COLO668 (cell line): ENCODE measurements at regions not wholly inside any gene's neighbourhood (a gene's known extent, or its start where the extent isn't known, plus 50 kb on each side); places are given as distances from the start of the nearest gene placed in this dataset.
"Not testable (repeated sequence)": the region's sequence is repeated elsewhere in the genome, so short reads cannot be mapped to it uniquely, and the experiment has no call there.

Source experiments
- DNase-seq: peaks from one replicate; lab custom pipeline; 2025; ENCODE audit not compliant: unreplicated experiment; lab: John Stamatoyannopoulos, UW

- DNase-seq = no peak
Measured at GRCh38 chr13:76622315-76623040, 263.7 kb downstream of the KCTD12 start.

- DNase-seq = no peak
Measured at GRCh38 chr13:76621705-76622104, 264.5 kb downstream of the KCTD12 start.

DNA sequence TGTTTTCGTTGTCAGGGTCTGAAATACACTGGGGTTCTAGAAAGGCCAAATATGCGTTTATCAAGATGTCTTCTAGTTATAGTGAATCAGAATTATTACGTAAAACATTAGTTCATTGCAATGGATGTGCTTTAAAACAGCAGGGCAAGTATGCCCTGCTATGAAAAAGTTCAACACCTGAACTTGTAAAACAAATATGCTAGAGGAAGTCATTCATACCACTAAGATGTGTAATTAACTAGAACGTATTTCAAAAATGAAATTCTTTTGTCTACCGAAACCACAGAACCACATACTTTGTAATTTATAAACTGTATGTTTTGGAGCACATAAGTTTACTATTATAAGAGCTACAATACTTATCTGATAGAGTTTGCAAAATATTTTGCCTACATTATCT, 266.2 kb downstream of the KCTD12 start:
- DNase-seq = no peak

DNA sequence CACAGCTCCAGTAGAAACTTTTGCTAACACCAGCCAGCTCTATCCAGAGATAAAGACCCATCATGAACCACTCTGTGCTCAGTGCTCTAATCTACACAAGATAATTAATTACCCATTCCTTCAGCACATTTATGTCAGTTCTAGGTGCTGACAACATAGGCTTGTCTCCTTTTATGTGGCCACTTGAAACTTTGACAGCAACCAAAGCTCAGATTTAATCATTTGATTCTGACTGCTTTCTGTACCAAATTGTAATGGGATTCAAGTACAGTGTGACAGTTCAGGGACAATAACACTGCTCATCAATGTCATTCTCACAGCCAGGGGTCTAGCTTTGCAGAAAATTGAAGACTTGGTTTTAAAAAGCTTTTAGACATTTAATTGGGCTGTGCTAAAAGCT, 266.6 kb downstream of the KCTD12 start:
- no peak for DNase-seq

DNA sequence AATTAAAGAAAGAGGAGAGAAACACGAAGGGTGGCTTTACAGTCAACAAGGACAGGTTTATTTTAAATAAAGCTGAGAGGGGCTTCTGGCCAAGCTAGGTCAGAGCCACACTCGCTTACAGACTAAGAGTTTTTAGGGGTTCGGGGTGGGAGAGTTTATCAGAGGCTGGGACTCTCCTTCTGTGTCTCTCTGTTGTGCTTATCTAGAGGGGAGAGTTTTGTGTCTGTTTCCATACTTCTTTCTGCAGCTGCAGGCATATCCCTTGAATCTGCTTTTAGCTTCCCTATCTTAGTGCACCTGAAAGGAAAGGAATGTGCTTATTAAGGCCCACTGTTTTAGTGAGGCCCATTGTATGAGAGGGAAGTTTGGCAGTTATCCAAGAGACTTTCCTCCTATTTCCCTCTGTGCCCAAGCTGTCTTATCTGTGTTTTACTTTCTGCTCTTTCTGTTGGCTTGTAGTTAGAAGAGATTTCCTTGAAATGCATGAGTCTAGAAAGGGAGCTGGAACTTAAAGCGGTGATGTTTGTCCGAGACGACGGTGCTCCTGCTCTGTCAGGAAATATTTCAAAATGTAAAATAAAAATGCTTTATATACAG, 275.3 kb downstream of the KCTD12 start:
- DNase-seq = no peak

GRCh38 chr13:76609643-76610042, 276.6 kb downstream of the KCTD12 start:
- no peak for DNase-seq

DNA sequence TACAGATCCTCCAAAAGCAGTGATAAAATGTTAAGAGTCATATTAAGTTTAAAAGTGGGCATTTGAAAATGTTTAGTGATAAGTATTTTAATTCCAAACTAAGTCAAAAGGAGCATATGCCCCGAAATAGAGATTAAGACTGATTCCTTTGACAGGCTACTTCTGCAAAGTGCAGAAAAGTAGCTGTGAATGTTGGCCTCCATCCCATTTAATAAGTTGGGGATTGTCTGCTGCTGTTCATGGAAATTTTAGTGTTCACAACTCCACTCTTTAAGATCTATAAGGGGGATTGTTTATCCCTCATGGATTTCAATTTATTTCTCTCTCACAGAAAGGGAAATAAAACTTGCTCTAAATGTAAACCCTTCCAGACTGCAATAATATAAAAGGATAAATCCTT, 278.3 kb downstream of the KCTD12 start:
- DNase-seq = no peak

- DNase-seq = no peak
Measured at GRCh38 chr13:76600081-76600480, 286.1 kb downstream of the KCTD12 start.

DNA sequence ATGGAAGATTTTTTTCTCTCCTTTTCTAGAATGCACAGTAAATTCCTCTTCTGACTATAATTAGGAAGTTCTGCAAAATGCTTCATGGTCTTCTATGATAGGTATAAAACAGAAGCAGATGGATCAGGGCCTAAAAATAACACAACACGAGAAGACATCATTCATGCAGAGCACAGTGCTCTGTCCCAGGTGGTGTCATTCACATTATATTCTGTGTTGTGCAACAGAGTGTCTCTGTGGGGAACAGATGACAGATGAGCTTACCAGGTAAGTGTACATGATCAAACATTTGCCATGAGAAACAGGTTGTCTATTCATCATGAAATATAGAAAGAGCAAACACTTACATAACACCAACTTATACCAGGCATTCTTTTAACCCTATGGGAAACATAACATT, 288.3 kb downstream of the KCTD12 start:
- DNase-seq = peak; percentile 71

DNA sequence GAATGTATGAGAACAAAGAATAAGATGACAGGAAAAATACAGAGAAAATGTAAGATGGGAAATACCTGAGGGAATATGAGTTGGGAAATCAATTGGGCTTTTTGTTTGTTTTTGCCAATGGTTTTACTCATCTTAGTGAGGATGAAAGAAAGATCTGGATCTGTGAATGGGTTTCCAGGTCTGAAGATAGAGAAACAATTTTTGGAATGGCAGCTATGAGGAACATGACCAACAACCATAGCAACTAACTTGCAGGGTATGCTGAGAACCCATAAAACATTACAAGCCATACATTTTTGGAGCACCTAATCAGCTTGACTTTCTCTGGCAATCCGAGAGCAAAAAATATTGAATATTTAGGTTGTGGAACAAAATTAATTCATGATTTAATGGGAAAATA, 290.0 kb downstream of the KCTD12 start:
- no peak for DNase-seq

DNA sequence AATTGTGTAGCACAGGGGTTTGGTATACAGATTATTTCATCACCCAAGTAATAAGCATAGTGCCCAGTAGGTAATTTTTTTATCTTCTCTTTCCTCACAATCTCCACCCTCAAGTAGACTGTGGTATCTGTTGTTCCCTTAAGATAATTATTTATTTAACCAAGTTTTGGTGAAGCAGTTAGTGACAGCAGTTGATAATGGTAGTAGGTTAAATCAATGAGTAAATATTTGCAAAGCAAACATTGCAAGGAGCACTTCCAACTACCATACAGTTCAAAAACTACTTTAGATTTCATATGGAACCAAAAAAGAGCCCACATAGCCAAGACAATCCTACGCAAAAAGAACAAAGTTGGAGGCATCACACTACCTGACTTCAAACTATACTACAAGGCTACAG, 291.8 kb downstream of the KCTD12 start:
- no peak for DNase-seq

DNA sequence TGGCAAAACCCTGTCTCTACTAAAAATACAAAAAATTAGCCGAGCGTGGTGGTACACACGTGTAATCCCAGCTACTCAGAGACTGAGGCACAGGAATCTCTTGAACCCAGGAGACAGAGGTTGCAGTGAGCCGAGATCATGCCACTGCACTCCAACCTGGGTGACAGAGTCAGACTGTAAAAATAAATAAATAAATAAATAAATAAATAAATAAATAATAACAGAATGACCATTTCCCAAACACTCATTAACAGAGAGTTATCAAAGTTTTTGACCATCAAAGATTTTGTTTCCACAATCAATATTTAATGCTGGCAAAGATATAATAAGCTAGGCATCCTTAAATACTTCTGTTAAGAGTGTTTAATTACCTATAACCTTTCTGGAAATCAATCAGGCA, 299.4 kb downstream of the KCTD12 start:
- no peak for DNase-seq

DNA sequence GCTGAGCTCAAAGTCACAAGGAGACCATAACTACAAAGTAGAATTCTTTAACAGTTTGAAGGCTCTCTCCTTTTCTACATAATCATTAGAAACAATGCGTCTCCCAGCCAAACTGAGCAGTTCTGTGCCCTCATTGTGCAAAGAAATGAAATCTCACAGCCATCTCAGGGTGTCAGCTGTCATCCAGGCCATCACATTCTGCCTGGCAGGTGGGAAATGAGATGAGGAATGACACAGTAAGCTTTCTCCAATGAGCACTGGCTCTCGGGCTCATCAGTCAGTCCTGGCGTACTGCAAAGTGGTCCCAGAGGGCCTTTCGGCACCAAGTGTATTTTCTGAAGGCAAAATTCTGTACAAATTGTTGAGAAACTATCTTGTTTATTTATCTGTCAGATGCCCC, 306.5 kb downstream of the KCTD12 start:
- no peak for DNase-seq

GRCh38 chr13:76575634-76576033, 310.6 kb downstream of the KCTD12 start:
- not testable (repeated sequence) for DNase-seq

- no peak for DNase-seq
Measured at GRCh38 chr13:76570510-76570971, 315.7 kb downstream of the KCTD12 start.

DNA sequence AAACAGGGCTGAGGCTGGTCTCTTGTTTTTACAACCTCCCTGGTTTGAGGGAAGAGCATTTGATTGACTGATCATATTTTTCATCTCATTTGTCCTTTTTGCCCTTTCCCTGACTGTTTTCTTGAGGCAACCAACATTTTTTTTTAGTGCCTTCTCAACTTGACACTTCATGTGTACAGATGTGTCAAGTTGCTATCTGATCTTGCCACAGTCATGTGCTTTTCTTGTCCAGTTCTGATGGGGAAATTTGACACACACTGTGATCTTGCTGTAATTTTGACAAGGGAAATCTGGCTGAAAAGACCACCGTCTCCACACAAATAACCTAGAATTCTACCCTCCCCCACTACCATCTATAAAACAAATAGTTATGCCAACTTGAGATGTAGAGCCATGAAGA, 329.6 kb downstream of the KCTD12 start:
- no peak for DNase-seq

DNA sequence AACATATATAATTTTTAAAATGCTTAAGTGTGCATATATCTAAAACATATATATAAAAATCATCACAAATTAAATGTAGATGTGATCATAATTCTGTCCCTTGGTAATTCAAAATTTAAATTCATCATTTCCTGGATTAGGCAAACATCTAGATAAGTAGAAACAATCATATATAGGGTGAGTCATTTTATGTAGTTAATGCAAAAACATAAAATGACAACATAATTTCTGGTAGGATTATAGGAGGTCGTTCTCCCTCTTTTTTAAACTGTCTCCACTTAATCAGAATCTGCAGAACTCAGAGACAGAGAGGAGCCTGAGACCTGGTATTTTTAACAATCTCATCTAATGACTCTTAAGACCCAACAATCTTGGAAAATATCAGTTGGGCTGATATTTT, 333.4 kb downstream of the KCTD12 start:
- no peak for DNase-seq

DNA sequence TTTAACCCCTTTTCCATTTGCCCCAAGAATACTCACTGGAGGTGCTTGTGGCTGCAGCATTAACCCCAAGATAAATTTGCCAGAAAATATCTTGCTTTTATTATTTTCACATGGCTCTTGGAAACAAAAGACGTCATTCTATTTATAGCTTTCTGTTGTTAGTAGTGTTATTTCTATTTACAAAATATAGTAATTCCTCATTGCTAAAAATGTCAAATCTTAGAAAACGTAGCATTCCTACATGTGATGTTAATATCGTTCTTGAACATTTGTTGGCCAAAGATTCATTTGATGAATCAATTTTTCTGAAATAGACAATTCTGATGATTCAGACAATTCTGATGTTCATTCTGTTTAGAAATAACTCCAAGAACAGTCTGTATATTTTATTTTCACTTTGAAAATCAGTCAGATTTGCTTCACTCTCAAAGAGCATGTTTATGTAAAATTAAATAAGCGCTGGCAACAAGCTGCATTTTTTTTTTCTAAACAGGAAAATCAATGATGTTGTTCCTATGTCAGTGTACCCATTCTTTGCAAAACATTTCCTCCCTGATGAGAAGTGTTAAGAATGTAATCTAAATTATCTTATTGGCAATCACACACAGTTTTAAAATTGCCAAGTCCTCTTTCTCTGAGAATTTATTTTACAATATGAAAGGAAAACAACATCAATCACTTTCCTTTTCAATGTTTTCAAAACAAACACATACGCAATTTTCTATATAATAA, 334.0 kb downstream of the KCTD12 start:
- DNase-seq = no peak

DNA sequence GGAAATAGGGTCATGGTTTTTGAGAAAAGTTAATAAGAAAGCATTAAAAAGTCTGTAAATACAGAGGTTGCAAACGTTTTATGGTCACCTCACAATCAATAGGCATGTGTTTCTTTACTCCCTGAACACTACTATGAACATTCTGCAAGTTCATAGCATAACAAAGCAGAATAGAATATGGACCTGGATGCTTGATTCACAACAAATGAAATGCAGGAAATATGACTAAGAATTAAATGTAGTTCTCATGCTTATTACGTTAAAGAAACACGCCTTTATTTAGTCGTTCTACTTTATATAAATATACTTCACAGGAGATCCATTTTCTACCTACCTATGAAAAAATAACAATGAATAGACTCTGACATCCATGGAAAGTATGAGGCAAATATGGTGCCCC, 344.0 kb downstream of the KCTD12 start:
- no peak for DNase-seq

GRCh38 chr13:76538004-76538403, 348.2 kb downstream of the KCTD12 start:
- DNase-seq = no peak

- no peak for DNase-seq
Measured at GRCh38 chr13:76533251-76533650, 353.0 kb downstream of the KCTD12 start.

DNA sequence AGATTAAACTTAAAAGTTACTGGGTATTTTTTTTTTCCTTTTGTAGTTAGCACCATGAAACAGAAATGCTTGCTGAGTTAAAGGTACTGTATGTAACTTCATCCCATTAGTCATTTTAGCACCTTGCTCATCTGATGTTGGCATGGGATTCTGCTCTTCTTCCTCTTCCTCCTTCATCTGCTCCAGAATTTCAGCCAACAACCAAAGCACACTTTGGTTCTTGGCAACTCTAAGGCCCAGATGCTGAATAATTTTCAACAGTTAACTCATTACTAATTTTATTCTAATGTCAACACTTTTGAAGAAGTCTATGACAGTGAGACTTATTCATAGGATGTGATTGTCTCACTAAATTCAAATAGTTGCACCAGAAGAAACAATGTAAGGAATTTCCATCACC, 359.2 kb downstream of the KCTD12 start:
- DNase-seq = no peak
